H1 (cell line): ENCODE measurements at regions not wholly inside any gene's neighbourhood (a gene's known extent, or its start where the extent isn't known, plus 50 kb on each side); places are given as distances from the start of the nearest gene placed in this dataset.

Experiments used
- CTCF ChIA-PET: fragments of 300-600 bp; sonication (Branson Sonifier 250); formaldehyde crosslinking; loops from one replicate; lab custom pipeline; 2021; ENCODE audit not compliant: partially characterized antibody; lab: Charles Lee
- POLR2A ChIA-PET: fragments of 300-600 bp; sonication (Branson Sonifier 250); formaldehyde crosslinking; loops from one replicate; lab custom pipeline; 2021; ENCODE audit warnings: inconsistent platforms; ENCODE audit not compliant: partially characterized antibody; lab: Charles Lee
- DNase-seq, 2 experiments: peaks; one replicate each; pipeline versions ENCODE4 v3.0.0 to v3.0.0-alpha.2; 2010 to 2022; ENCODE audit warnings: low spot score in 2 of 2, low read depth in 1 of 2, mixed read lengths in 1 of 2
- FAIRE-seq: peaks from 2 replicates; lab custom pipeline; 2011; peaks lifted over from hg19 to GRCh38; lab: Jason Lieb, UNC
- H2AFZ ChIP-seq: 2 replicates; pipeline ENCODE4 v1.8.1; 2012; ENCODE audit warnings: low read length, inconsistent platforms
- H2AK5ac ChIP-seq: 2 replicates; pipeline ENCODE4 v1.6.1; 2013; ENCODE audit warnings: low read depth, low read length
- H2BK120ac ChIP-seq: replicated peaks from 2 replicates; pipeline ENCODE3; 2013; ENCODE audit warnings: low read depth, low read length, inconsistent platforms
- H2BK12ac ChIP-seq: 2 replicates; pipeline ENCODE4 v1.6.1; 2013; ENCODE audit warnings: low read depth, low read length
- H2BK15ac ChIP-seq: 2 replicates; pipeline ENCODE4 v1.6.1; 2013; ENCODE audit warnings: low read length
- H2BK20ac ChIP-seq: 2 replicates; pipeline ENCODE4 v1.6.1; 2013; ENCODE audit warnings: low read length
- H2BK5ac ChIP-seq: 2 replicates; pipeline ENCODE4 v1.6.1; 2013; ENCODE audit warnings: low read depth, low read length
- H3K14ac ChIP-seq: 2 replicates; pipeline ENCODE4 v1.6.1; 2013; ENCODE audit warnings: inconsistent platforms; ENCODE audit not compliant: insufficient read length
- H3K18ac ChIP-seq: 2 replicates; pipeline ENCODE4 v1.6.1; 2013; ENCODE audit warnings: low read length; ENCODE audit errors: extremely low read depth
- H3K23ac ChIP-seq: 2 replicates; pipeline ENCODE4 v1.6.1; 2013; ENCODE audit warnings: inconsistent platforms; ENCODE audit not compliant: insufficient read length
- H3K23me2 ChIP-seq: 2 replicates; pipeline ENCODE4 v1.6.1; 2013; ENCODE audit warnings: low read depth, low read length
- H3K27ac ChIP-seq: 2 replicates; pipeline ENCODE4 v1.6.1; 2011; ENCODE audit warnings: low read depth, low read length, inconsistent platforms
- H3K27me3 ChIP-seq, 4 experiments: replicated peaks in 1 of 4; 1 replicate in 1 of 4; 2 replicates in 3 of 4; pipeline versions ENCODE4 v1.6.1 to v1.8.1; 2011 to 2013; ENCODE audit warnings: low read length in 3 of 4, mild to moderate bottlenecking in 3 of 4, inconsistent platforms in 2 of 4, mixed read lengths in 2 of 4, moderate library complexity in 1 of 4; ENCODE audit not compliant: control insufficient read depth in 3 of 4, insufficient read depth in 3 of 4; ENCODE audit errors: extremely low read depth in 1 of 4
- H3K36me3 ChIP-seq, 4 experiments: 2 replicates each; pipeline versions ENCODE4 v1.6.1 to v1.8.1; 2011 to 2013; ENCODE audit warnings: mild to moderate bottlenecking in 4 of 4, low read length in 3 of 4, moderate library complexity in 2 of 4, control low read depth in 1 of 4, inconsistent platforms in 1 of 4; ENCODE audit not compliant: insufficient read depth in 4 of 4, control insufficient read depth in 2 of 4
- H3K4ac ChIP-seq: replicated peaks from 2 replicates; pipeline ENCODE3; 2013; ENCODE audit warnings: low read length, low read depth, mixed read lengths, inconsistent platforms; ENCODE audit not compliant: insufficient read length
- H3K4me1 ChIP-seq, 4 experiments: replicated peaks in 1 of 4; 1 replicate in 1 of 4; 2 replicates in 3 of 4; pipeline versions ENCODE4 v1.6.1 to v1.8.1; 2011 to 2013; ENCODE audit warnings: low read length in 3 of 4, inconsistent platforms in 2 of 4, mixed read lengths in 1 of 4; ENCODE audit not compliant: insufficient read depth in 4 of 4, control insufficient read depth in 3 of 4
- H3K4me2 ChIP-seq, 2 experiments: 2 replicates each; pipeline versions ENCODE4 v1.6.1 to v1.8.1; 2011 to 2013; ENCODE audit warnings: low read depth in 2 of 2, low read length in 2 of 2, control low read depth in 1 of 2, inconsistent platforms in 1 of 2, mild to moderate bottlenecking in 1 of 2; ENCODE audit not compliant: insufficient read depth in 1 of 2
- H3K4me3 ChIP-seq, 4 experiments: fragments of 200-600, 300-600 bp in 1 of 4; sonication (generic), shearing (Covaris generic), sonication (Bioruptor Twin) in 1 of 4; 2 replicates each; pipeline versions ENCODE4 v1.5.1 to v1.8.1; 2011 to 2016; ENCODE audit warnings: low read length in 4 of 4, low read depth in 3 of 4, control low read depth in 2 of 4, inconsistent platforms in 2 of 4, mild to moderate bottlenecking in 2 of 4, mixed read lengths in 1 of 4, moderate library complexity in 1 of 4; ENCODE audit not compliant: insufficient read depth in 2 of 4; ENCODE audit errors: extremely low read depth in 1 of 4
- H3K56ac ChIP-seq: replicated peaks from 2 replicates; pipeline ENCODE3; 2013; ENCODE audit warnings: low read depth, mild to moderate bottlenecking, mixed read lengths, low read length, inconsistent platforms; ENCODE audit not compliant: insufficient read length
- H3K79me1 ChIP-seq: 2 replicates; pipeline ENCODE4 v1.6.1; 2013; ENCODE audit warnings: low read depth, low read length, control low read depth
- H3K79me2 ChIP-seq, 2 experiments: 2 replicates each; pipeline versions ENCODE4 v1.6.1 to v1.8.1; 2012 to 2013; ENCODE audit warnings: low read length in 2 of 2, mild to moderate bottlenecking in 2 of 2, inconsistent platforms in 1 of 2; ENCODE audit not compliant: insufficient read depth in 2 of 2, control insufficient read depth in 1 of 2
- H3K9ac ChIP-seq, 4 experiments: replicated peaks in 1 of 4; 1 replicate in 1 of 4; 2 replicates in 3 of 4; pipeline versions ENCODE4 v1.6.1 to v1.8.1; 2011 to 2013; ENCODE audit warnings: low read depth in 3 of 4, low read length in 3 of 4, control low read depth in 2 of 4, mild to moderate bottlenecking in 2 of 4, moderate library complexity in 2 of 4, inconsistent platforms in 1 of 4; ENCODE audit errors: extremely low read depth in 1 of 4
- H3K9me3 ChIP-seq, 2 experiments: 2 replicates each; pipeline versions ENCODE4 v1.6.1 to v1.8.1; 2012 to 2013; ENCODE audit warnings: mild to moderate bottlenecking in 2 of 2, moderate library complexity in 2 of 2, control low read depth in 1 of 2, inconsistent platforms in 1 of 2, low read depth in 1 of 2, low read length in 1 of 2, mixed read lengths in 1 of 2; ENCODE audit not compliant: insufficient read depth in 2 of 2
- H4K20me1 ChIP-seq, 2 experiments: replicated peaks in 1 of 2; 2 replicates each; pipeline versions ENCODE3 to v1.8.1; 2011 to 2013; ENCODE audit warnings: inconsistent platforms in 2 of 2, low read length in 2 of 2, mild to moderate bottlenecking in 1 of 2; ENCODE audit not compliant: insufficient read depth in 2 of 2, control insufficient read depth in 1 of 2
- H4K5ac ChIP-seq: 2 replicates; pipeline ENCODE4 v1.6.1; 2013; ENCODE audit warnings: low read length, low read depth, mixed read lengths, inconsistent platforms; ENCODE audit not compliant: insufficient read length
- H4K8ac ChIP-seq: 2 replicates; pipeline ENCODE4 v1.8.0; 2013; ENCODE audit warnings: mild to moderate bottlenecking, moderate library complexity, low read length, inconsistent platforms; ENCODE audit not compliant: insufficient read depth; ENCODE audit errors: extremely low read depth
- H4K91ac ChIP-seq: replicated peaks from 2 replicates; pipeline ENCODE3; 2013; ENCODE audit warnings: low read length, mixed read lengths, inconsistent platforms; ENCODE audit not compliant: insufficient read length
- CHD1 ChIP-seq: IDR thresholded peaks from 2 replicates; pipeline ENCODE4 v1.6.1; 2012; ENCODE audit warnings: low read depth, low read length, improper control_type of control experiment
- CHD2 ChIP-seq: IDR thresholded peaks from 2 replicates; pipeline ENCODE4 v1.6.1; 2012; ENCODE audit warnings: low read length, improper control_type of control experiment
- CREB1 ChIP-seq: IDR thresholded peaks from 2 replicates; pipeline ENCODE4 v1.6.1; 2012; ENCODE audit warnings: inconsistent platforms
- EZH2 ChIP-seq: fragments of 200-600 bp; sonication (generic); IDR thresholded peaks from 2 replicates; pipeline ENCODE4 v1.7.1; 2012; ENCODE audit warnings: low read depth, mild to moderate bottlenecking, moderate library complexity, low read length, inconsistent platforms; ENCODE audit not compliant: severe bottlenecking
- JUN ChIP-seq: IDR thresholded peaks from 2 replicates; pipeline ENCODE4 v1.6.1; 2011; ENCODE audit warnings: low read depth, mild to moderate bottlenecking, improper control_type of control experiment, low read length
- JUND ChIP-seq: IDR thresholded peaks from 2 replicates; pipeline ENCODE4 v1.6.1; 2011; ENCODE audit warnings: mild to moderate bottlenecking, improper control_type of control experiment, low read length
- KDM4A ChIP-seq: IDR thresholded peaks from one replicate; pipeline ENCODE4 v1.7.1; 2012; ENCODE audit warnings: low read depth, mild to moderate bottlenecking, moderate library complexity, low read length, inconsistent platforms; ENCODE audit not compliant: severe bottlenecking
- KDM5A ChIP-seq: fragments of 200-600 bp; IDR thresholded peaks from 2 replicates; pipeline ENCODE4 v1.7.1; 2012; ENCODE audit warnings: mild to moderate bottlenecking, low read length, inconsistent platforms, mixed read lengths
- NRF1 ChIP-seq: IDR thresholded peaks from 2 replicates; pipeline ENCODE4 v1.6.1; 2011; ENCODE audit warnings: mild to moderate bottlenecking, low read depth, low read length, improper control_type of control experiment
- POU5F1 ChIP-seq: IDR thresholded peaks from 2 replicates; pipeline ENCODE4 v1.6.1; 2011; ENCODE audit warnings: low read depth, mild to moderate bottlenecking, low read length, moderate library complexity
- RBBP5 ChIP-seq: IDR thresholded peaks from 2 replicates; pipeline ENCODE4 v1.7.1; 2012; ENCODE audit warnings: low read depth, mild to moderate bottlenecking, inconsistent platforms, low read length, moderate library complexity, borderline replicate concordance
- SIRT6 ChIP-seq: IDR thresholded peaks from one replicate; pipeline ENCODE4 v1.7.1; 2012; ENCODE audit warnings: low read length, inconsistent platforms
- SP1 ChIP-seq: IDR thresholded peaks from 2 replicates; pipeline ENCODE4 v1.6.1; 2011; ENCODE audit warnings: low read depth, low read length
- TBP ChIP-seq: IDR thresholded peaks from 2 replicates; pipeline ENCODE4 v1.6.1; 2011; ENCODE audit warnings: low read depth, low read length, improper control_type of control experiment
- WGBS, 2 experiments: shearing (Covaris generic) in 1 of 2; methylation state at CpG; one replicate each; pipeline versions ENCODE4 v1.1.6 to v1.1.7; 2013 to 2015; ENCODE audit warnings: low lambda C conversion rate in 2 of 2, mixed read lengths in 2 of 2, inconsistent platforms in 1 of 2, low coverage in 1 of 2, missing lambda C conversion rate in 1 of 2; ENCODE audit not compliant: insufficient replicate concordance in 2 of 2, insufficient coverage in 1 of 2, insufficient read length in 1 of 2; ENCODE audit errors: extremely low coverage in 1 of 2, missing lambda C conversion rate in 1 of 2; 5-methylcytosine and 5-hydroxymethylcytosine counted together

- Histone ChIP-seq H3K14ac (no peak overlapping the region), H3K56ac (no peak overlapping the region), H2BK5ac (no peak overlapping the region), H4K5ac (no peak overlapping the region), H3K23ac (no peak overlapping the region), H2BK15ac (peak overlapping the region; percentile 5; the same call in 1 of the 2 replicates), H4K91ac (no peak overlapping the region), H3K18ac (no peak overlapping the region), H4K8ac (no peak overlapping the region), H3K27me3 (no peaks in the 10 kb centered on the region), H3K79me1 (no peaks in the 10 kb centered on the region), H3K9ac (no peak overlapping the region), H2AFZ (no peak overlapping the region), H3K79me2 (no peaks in the 10 kb centered on the region), H4K20me1 (no peaks in the 10 kb centered on the region), H3K4ac (no peak overlapping the region), H3K23me2 (no peaks in the 10 kb centered on the region), H2BK20ac (no peak overlapping the region), H3K4me3 (no peak overlapping the region), H2BK12ac (no peak overlapping the region), H3K4me2 (no peak overlapping the region), H3K4me1 (peaks cover 0 to 4% (median 2%) of the 10 kb centered on the region in 4 experiments; a peak in 3 of 7 replicates), H3K27ac (no peak overlapping the region), H2AK5ac (no peak overlapping the region), H2BK120ac (no peak overlapping the region), H3K9me3 (0 out of 4 replicates have a peak, but pooled peaks cover 0 to 3% of the 10 kb centered on the region in 2 experiments), H3K36me3 (no peaks in the 10 kb centered on the region)
- ChIA-PET CTCF (interaction anchor here (0.7 to 5.5 kb wide), 13 partner anchors 13 to 71 kb away, joined by 3 to 38 read pairs (median 5); no protein-coding TSS in a partner anchor), POLR2A (no interaction called here)
- 91% methylated on average over 10 of the region's 10 CpGs; no CpG with 5 or more reads in 1 of the 2 experiments for WGBS, 2 experiments
- DNase-seq (no peak), FAIRE-seq (no peak)
- TF ChIP-seq POU5F1 (no peak), RBBP5 (no peak), CHD1 (no peak), SP1 (no peak), SIRT6 (no peak), NRF1 (no peak), JUN (no peak), EZH2 (no peak), TBP (no peak), JUND (no peak), KDM4A (no peak), CREB1 (no peak), CHD2 (no peak), KDM5A (no peak)
These were observed 58.3 kb downstream of the ZNF648 start for GRCh38 chr1:182003025-182003725.
